ENCODE measurements at regions not wholly inside any gene's neighbourhood (a gene's known extent, or its start where the extent isn't known, plus 50 kb on each side); places are given as distances from the start of the nearest gene placed in this dataset.

GRCh38 chr12:40168001-40168400 is 56.8 kb upstream of the LRRK2 start:
- TF ChIP-seq CTCF (IDR thresholded peaks at IDR 0.05) (no peak), POLR2A (IDR thresholded peaks at IDR 0.05) (no peak)
